ENCODE measurements at regions not wholly inside any gene's neighbourhood (a gene's known extent, or its start where the extent isn't known, plus 50 kb on each side); places are given as distances from the start of the nearest gene placed in this dataset.

GRCh38 chr7:41910940-41911600 is 208.2 kb upstream of the INHBA start:
- no peaks in the 10 kb centered on the region for H3K79me2 ChIP-seq (ENCODE audit: low read length)
- H3K27me3 ChIP-seq (ENCODE audit: low read depth, low read length) = no peaks in the 10 kb centered on the region
- H3K4me3 ChIP-seq (ENCODE audit: low read length) = no peak overlapping the region
- H3K4me2 ChIP-seq (ENCODE audit: low read length) = no peak overlapping the region
- no peaks in the 10 kb centered on the region for H4K20me1 ChIP-seq (ENCODE audit: insufficient read depth, low read length)
- no peak overlapping the region for H3K9ac ChIP-seq (ENCODE audit: low read length)
- no peak overlapping the region for H3K27ac ChIP-seq (ENCODE audit: low read length)
- TF ChIP-seq CTCF (IDR thresholded peaks at IDR 0.05; ENCODE audit: low read depth, low read length) = no peak
- TF ChIP-seq EZH2phosphoT487 (IDR thresholded peaks at IDR 0.05; ENCODE audit: low read depth) = no peak
- H3K36me3 ChIP-seq (replicated peaks; ENCODE audit: low read depth, low read length) = no peaks in the 10 kb centered on the region
- H3K9me3 ChIP-seq (ENCODE audit: insufficient read depth, low read length) = no peaks in the 10 kb centered on the region
- H2AFZ ChIP-seq (ENCODE audit: low read depth, low read length) = no peak overlapping the region
- peaks cover 10% of the 10 kb centered on the region for H3K4me1 ChIP-seq (ENCODE audit: low read length)

GRCh38 chr7:41907444-41907843 is 204.6 kb upstream of the INHBA start:
- Histone ChIP-seq H3K4me1 (ENCODE audit: low read length) (peaks cover 10% of the 10 kb centered on the region), H2AFZ (ENCODE audit: low read depth, low read length) (no peak overlapping the region), H3K4me3 (ENCODE audit: low read length) (no peak overlapping the region), H3K9me3 (ENCODE audit: insufficient read depth, low read length) (no peaks in the 10 kb centered on the region), H3K36me3 (replicated peaks; ENCODE audit: low read depth, low read length) (no peaks in the 10 kb centered on the region), H3K9ac (ENCODE audit: low read length) (no peak overlapping the region), H3K27me3 (ENCODE audit: low read depth, low read length) (no peaks in the 10 kb centered on the region), H4K20me1 (ENCODE audit: insufficient read depth, low read length) (no peaks in the 10 kb centered on the region), H3K27ac (ENCODE audit: low read length) (no peak overlapping the region), H3K79me2 (ENCODE audit: low read length) (no peaks in the 10 kb centered on the region), H3K4me2 (ENCODE audit: low read length) (0 out of 2 replicates have a peak overlapping the region, but pooled peaks have one; percentile 4)
- no peak for TF ChIP-seq CTCF (IDR thresholded peaks at IDR 0.05; ENCODE audit: low read depth, low read length)
- no peak for TF ChIP-seq EZH2phosphoT487 (IDR thresholded peaks at IDR 0.05; ENCODE audit: low read depth)

GRCh38 chr7:41900532-41900931 is 197.6 kb upstream of the INHBA start:
- H3K4me3 ChIP-seq (ENCODE audit: low read length) = no peak overlapping the region
- H3K9me3 ChIP-seq (ENCODE audit: insufficient read depth, low read length) = no peaks in the 10 kb centered on the region
- H3K36me3 ChIP-seq (replicated peaks; ENCODE audit: low read depth, low read length) = no peaks in the 10 kb centered on the region
- TF ChIP-seq CTCF (IDR thresholded peaks at IDR 0.05; ENCODE audit: low read depth, low read length) (no peak), EZH2phosphoT487 (IDR thresholded peaks at IDR 0.05; ENCODE audit: low read depth) (no peak)
- no peaks in the 10 kb centered on the region for H3K4me1 ChIP-seq (ENCODE audit: low read length)
- H2AFZ ChIP-seq (ENCODE audit: low read depth, low read length) = no peak overlapping the region
- H3K4me2 ChIP-seq (ENCODE audit: low read length) = no peak overlapping the region
- H3K27ac ChIP-seq (ENCODE audit: low read length) = no peak overlapping the region
- H3K79me2 ChIP-seq (ENCODE audit: low read length) = no peaks in the 10 kb centered on the region
- peaks cover 18% of the 10 kb centered on the region for H3K27me3 ChIP-seq (ENCODE audit: low read depth, low read length)
- H3K9ac ChIP-seq (ENCODE audit: low read length) = no peak overlapping the region
- H4K20me1 ChIP-seq (ENCODE audit: insufficient read depth, low read length) = no peaks in the 10 kb centered on the region

- no peak overlapping the region for H3K27ac ChIP-seq (ENCODE audit: low read length)
- H2AFZ ChIP-seq (ENCODE audit: low read depth, low read length) = no peak overlapping the region
- peaks cover 18% of the 10 kb centered on the region for H3K27me3 ChIP-seq (ENCODE audit: low read depth, low read length)
- H4K20me1 ChIP-seq (ENCODE audit: insufficient read depth, low read length) = no peaks in the 10 kb centered on the region
- H3K36me3 ChIP-seq (replicated peaks; ENCODE audit: low read depth, low read length) = no peaks in the 10 kb centered on the region
- H3K4me3 ChIP-seq (ENCODE audit: low read length) = no peak overlapping the region
- no peak overlapping the region for H3K9ac ChIP-seq (ENCODE audit: low read length)
- H3K4me2 ChIP-seq (ENCODE audit: low read length) = no peak overlapping the region
- H3K79me2 ChIP-seq (ENCODE audit: low read length) = no peaks in the 10 kb centered on the region
- H3K9me3 ChIP-seq (ENCODE audit: insufficient read depth, low read length) = no peaks in the 10 kb centered on the region
- no peak for TF ChIP-seq CTCF (IDR thresholded peaks at IDR 0.05; ENCODE audit: low read depth, low read length)
- TF ChIP-seq EZH2phosphoT487 (IDR thresholded peaks at IDR 0.05; ENCODE audit: low read depth) = no peak
- H3K4me1 ChIP-seq (ENCODE audit: low read length) = no peaks in the 10 kb centered on the region
Measured at GRCh38 chr7:41899823-41900433, 197.0 kb upstream of the INHBA start.
